GM12873 (cell line): ENCODE measurements at regions not wholly inside any gene's neighbourhood (a gene's known extent, or its start where the extent isn't known, plus 50 kb on each side); places are given as distances from the start of the nearest gene placed in this dataset.

Experiments
- TF ChIP-seq, protein P1 (sequence below): IDR thresholded peaks from 2 replicates; pipeline ENCODE4 v1.5.1; 2012; ENCODE audit warnings: low read depth, mild to moderate bottlenecking, moderate library complexity, low read length, control low read depth; ENCODE audit not compliant: insufficient read depth; ENCODE audit errors: missing control alignments

DNA sequence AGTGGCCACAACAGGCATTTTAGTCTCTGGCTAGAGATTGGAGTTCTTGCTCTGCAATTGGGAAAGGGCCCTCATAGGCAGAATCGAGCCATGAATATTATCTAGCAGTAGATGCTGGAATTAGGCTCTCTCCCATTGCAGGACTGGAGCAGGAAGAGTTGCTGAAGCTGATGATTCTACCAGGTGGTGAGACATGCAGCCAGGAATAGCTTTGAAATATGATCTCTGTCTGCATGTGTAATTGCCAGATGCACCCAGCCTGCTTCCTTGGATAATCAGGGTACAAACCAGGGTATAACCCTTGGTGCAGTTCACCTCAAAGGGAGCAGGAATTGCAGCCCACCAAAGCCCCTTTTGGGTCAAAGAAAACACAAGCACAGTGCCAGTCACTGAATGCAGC lies 211.4 kb upstream of the FTMT start:
- TF ChIP-seq, protein P1, sequence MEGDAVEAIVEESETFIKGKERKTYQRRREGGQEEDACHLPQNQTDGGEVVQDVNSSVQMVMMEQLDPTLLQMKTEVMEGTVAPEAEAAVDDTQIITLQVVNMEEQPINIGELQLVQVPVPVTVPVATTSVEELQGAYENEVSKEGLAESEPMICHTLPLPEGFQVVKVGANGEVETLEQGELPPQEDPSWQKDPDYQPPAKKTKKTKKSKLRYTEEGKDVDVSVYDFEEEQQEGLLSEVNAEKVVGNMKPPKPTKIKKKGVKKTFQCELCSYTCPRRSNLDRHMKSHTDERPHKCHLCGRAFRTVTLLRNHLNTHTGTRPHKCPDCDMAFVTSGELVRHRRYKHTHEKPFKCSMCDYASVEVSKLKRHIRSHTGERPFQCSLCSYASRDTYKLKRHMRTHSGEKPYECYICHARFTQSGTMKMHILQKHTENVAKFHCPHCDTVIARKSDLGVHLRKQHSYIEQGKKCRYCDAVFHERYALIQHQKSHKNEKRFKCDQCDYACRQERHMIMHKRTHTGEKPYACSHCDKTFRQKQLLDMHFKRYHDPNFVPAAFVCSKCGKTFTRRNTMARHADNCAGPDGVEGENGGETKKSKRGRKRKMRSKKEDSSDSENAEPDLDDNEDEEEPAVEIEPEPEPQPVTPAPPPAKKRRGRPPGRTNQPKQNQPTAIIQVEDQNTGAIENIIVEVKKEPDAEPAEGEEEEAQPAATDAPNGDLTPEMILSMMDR, result no peak

DNA sequence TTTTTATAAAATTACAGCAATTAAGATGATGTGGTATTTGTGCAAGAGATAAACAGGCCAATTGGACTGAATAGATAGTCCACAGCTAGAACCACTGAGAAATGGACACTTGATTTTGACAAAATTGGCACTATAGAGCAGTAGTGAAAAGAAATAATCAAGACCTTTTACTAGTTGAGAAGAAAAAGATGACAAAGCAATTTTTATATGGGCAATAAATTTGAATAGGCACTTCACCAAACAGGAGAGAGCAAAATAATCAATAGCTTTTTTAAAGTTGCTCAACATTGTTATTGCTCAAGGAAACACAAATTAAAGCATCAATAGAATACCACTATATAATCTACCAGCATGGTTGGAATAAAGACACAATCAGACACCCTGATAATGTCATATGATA lies 193.5 kb upstream of the FTMT start:
- TF ChIP-seq, protein P1, result no peak

DNA sequence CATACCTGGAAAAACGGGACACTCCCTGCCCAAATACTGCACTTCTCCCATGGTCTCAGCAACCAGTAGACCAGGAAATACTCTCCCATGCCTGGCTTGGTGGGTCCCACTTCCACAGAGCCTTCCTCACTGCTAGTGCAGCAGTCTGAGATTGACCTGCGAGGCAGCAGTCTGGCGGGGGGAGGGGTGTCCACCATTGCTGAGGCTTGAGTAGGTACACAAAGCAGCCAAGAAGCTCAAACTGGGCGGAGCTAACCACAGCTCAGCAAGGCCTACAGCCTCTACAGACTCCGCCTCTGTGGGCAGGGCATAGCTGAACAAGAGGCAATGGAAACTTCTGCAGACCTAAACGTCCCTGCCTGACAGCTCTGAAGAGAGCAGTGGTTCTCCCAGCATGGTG lies 191.5 kb upstream of the FTMT start:
- TF ChIP-seq, protein P1, result no peak

DNA sequence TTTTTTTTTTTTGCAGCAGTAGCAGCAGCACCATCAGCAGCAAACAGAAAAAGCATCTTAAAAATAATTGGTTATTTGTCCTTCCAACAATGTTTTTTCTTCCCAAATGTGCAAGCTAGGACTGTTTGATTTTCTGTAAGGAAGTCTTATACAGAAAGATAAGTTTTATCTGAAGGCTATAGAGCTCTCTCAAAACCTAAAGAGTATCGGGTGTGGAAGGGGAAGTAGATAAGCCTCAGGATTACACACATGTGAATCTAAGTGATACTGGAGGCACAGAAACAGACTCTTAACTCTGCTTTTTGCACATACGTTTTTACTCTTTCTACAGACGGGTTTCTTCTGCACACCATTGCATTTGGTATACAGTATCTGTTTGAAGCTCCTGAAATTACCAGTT lies 184.4 kb upstream of the FTMT start:
- TF ChIP-seq, protein P1, result no peak

DNA sequence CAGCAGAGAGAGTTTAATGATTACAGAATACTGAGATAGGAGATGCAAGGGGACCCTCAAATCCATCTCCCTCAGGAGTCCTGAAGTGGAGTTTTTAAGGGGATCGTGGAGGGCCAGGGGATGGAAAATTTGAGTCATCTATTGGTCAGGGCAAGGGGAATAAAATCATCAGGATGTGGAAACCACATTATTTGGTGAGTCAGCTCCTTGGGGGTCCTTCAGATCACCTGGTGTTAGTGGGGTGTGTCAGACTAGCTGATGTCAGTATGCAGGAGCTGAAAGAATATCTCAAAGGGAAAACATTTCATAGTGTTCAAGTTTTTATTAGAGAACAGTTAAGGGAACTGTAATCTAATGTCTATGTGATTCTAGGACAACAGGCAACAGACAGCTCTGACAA lies 183.0 kb upstream of the FTMT start:
- TF ChIP-seq, protein P1, result no peak

DNA sequence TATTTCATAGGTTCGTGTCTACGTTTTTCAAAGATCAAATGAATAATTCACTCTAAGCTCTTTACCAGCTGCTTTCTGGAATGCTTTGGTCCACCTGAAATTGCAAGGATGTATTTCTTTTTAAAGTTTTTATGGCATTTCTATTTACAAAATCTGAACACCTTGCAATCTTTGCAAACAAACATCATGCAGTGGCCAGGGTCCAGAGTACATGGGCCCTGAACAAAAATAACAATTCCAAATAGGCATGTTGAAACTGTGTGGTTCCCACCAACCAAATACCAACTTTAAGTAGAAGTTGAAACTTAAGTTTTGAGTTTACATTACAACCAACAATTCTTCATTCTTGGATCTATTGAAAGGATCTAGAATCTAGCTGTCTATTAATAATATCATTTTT lies 180.1 kb upstream of the FTMT start:
- TF ChIP-seq, protein P1, result no peak

DNA sequence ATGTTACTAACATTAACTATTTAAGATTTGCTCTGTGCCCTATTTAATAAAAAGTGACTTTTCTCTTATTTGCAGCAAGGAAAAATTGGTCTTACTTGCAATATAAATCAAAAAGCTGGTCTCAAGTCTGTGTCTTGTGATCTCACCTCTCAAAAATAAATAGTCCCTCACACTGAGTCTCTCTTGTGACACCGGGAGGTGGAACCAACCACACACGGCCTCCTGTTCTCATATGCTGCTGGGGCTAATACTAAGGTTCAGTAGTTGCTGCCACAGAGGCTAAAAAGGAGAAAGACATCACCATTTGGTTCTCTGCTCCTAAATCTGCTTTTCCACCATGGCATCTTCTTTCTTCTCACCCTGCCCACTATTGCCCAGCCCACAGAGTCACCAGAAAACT lies 175.8 kb upstream of the FTMT start:
- TF ChIP-seq, protein P1, result no peak
